Left colon (tissue), 2 donors: ENCODE measurements at regions not wholly inside any gene's neighbourhood (a gene's known extent, or its start where the extent isn't known, plus 50 kb on each side); places are given as distances from the start of the nearest gene placed in this dataset.

Experiments
- ATAC-seq: fragments of 200-7000 bp; cut with Tn5 transposase; one replicate; pipeline ENCODE4 v1.9.1; 2020; ENCODE audit warnings: mild to moderate bottlenecking, moderate library complexity
- DNase-seq, 2 donors: peaks; one replicate each; pipeline ENCODE4 v3.0.0-alpha.2; 2020
- intact Hi-C, 2 donors: fragments of 100-400 bp; cut with DNase I in 1 of 2; cut with micrococcal nuclease in 1 of 2; formaldehyde crosslinking; loops; one replicate each; pipeline versions ENCODE4 v1.11.2 to v1.14.0; 2022; cut with DNase I, micrococcal nuclease
- donor health status: DM: no; HTN: no; CAD: no.
- donor health status: DM: yes; HTN: yes; CAD: no.

DNA sequence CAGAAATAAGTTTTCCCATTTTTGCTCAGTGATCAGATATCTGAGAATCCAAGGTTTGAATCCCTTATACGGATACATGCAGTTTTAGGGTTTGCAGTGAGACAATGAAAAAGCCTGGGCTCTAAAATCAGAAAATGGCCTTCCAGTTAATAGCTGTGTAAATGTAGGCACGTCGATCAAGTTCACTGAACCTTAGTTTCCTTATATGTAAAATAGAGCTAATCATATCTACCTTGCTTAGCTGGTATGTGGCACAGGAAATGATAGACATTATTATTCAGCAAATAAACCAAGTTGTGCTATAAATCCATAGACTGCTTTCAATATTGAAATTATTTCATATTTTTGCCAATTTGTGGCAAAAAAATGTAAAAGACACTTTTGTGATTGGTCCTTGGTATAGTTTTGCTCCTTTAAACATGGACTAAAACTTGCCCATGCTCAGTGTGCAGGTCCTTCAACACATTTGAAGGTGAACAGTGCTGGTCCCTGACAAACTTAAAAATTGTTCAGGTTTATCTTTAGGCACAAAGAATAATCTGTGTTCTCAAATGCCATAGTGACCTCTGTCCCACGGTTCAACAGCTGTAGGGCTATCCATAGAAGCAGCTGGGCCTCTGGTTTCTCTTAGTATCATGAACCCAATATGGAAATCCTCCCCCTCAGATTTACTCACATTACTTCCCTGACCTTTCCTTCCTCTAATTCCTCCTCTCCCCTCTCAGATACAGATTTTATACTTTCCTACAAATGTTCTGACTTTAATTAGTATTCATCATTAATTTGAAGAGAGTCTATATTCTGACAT, 51.0 kb downstream of the CCDC54 start:
- ATAC-seq (no peak), DNase-seq (no peak)

DNA sequence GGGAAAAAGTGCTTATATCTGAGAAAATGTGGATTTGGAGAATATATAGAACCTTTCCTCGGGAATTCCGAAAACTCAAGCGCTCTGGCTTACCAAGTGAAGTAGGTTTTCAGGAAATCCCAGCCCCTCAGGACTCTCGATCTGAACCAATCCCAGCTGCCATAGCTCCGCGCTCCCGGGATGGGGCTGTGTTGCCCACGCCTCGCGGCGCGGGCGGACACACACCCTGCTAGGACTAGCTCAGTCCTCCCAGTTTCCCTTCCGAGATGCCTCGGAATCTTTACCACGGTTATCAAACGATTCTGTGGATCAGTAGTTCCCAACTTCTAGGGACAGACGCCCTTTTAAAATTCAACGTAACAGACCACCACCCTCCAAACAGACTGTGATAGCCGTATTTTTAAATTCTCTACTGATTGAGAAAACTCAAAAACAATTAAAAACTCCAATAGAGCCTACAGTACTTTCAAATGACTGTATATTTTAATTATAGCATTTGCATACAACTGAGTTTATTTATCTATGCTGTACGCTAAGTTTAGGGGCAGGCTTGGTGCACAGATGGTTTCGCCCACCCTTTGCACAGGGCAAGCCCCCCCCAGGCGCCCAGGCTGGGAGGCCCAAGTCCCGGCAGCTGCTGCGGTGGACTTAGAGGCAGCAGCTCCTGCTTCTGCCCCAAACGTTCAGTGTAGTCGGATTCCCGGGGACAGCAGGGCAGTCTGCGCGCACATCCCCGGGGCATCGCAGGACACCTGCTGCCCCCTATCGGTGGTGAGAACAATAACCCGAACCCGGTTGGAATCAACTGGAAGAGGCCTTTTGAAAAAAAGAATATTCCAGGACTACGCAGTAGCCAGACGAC, 52.3 kb downstream of the CCDC54 start:
- intact Hi-C loops = loop anchor here in 1 of 2 donors (5.0 kb wide), 1 partner anchor 192 kb away; no protein-coding TSS in a partner anchor
- DNase-seq = peak; percentile 65 to 67
- ATAC-seq = peak; percentile 66

More for the DNA sequence above, 51.0 kb downstream of the CCDC54 start:
- intact Hi-C loops = no loop called here

DNA sequence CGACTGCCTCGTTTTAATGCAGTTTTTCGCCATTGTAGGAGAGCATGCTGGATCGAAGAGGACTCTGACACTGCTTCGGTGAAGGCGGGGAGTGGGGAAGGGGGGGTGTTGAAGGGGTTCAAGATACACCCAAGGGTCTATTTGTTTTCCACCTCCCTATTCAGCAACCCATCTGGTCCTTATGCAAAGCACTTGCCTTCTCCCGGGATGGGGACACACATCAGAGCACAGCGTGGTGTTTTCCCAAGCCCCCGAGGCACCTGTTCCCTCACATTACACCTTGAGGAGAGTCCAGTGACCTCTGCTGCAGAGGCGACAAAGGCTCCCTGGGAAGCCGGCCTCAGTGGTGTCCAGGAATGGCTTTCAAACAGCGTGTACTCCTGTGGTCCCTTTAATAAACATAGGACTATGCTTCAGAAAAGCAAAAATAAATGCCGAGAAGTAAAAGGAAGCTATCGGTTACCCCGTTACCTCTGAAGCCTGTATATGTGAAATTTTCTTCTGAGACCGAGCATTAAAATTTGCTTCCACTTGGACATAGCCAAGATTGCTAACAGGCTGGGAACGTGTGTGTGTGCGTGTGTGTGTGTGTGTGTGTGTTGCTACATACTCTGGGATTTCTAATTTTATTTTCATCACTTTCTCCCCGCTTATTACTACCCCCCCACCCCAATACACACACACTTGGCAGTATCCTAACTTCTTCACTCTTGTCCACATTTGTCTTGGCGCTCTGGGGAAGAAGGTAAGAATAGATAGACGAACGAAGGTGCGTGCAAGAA, 53.2 kb downstream of the CCDC54 start:
- ATAC-seq = no peak
- peak in 1 of 2 donors; percentile 23 for DNase-seq
- intact Hi-C loops = loop anchor here in 1 of 2 donors (5.0 kb wide), 1 partner anchor 193 kb away; no protein-coding TSS in a partner anchor

DNA sequence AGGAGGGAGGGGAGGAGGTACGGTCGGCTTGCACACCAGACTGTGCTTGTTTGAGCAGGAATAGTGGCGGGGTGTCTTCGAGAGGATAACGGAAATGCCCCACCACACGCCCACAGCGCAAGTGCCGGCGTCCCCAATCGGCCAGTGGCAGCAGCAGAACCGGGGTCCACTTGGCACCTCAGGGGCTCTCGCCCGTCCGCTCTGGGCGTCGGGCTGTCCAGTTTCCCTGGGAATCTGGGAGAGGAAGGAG, 53.7 kb downstream of the CCDC54 start:
- intact Hi-C loops = loop anchor here in 1 of 2 donors (5.0 kb wide), 1 partner anchor 194 kb away; no protein-coding TSS in a partner anchor
- ATAC-seq = peak; percentile 17
- peak in 1 of 2 donors; percentile 48 for DNase-seq

DNA sequence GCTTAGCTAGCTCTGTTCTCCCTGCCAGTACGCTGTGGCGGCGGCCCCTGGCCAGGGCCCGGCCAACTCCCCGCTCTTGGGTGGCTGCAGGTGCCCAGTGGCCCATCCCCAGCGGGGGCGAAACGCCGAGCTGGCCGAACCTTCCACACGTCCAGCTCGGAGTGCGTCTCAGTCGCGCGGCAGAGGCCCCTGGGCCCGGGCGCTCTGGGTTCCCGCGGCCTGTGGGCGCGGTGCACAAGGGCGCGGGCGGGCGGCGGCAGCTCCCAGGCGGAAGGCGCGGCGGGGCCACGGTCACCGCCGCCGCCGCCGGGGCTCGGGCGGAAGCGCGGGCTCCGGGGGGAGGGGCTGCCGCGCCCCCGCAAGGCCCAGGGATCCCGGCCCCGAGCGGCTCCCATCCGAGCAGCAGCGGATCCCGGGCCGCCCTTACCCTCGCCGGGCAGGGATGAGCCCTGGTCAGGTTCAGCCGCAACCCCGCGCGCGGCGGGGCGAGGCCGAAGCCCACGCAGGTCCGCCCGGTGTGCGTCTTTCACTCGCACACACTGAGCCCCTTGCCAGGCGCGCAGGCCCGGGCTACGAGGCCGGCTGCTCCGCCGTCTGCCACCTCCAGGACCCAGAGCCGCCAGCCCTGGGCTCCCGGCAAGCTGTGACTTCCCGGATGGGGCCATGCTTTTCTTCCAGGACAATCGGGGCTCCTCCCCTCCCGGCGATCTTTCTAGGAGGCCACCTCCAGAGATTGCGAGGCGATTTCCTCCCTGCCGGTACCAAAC, 54.2 kb downstream of the CCDC54 start:
- DNase-seq (peak; percentile 57 to 74), ATAC-seq (peak; percentile 85)
- intact Hi-C loops = loop anchor here in 1 of 2 donors (5.0 kb wide), 1 partner anchor 194 kb away; no protein-coding TSS in a partner anchor

DNA sequence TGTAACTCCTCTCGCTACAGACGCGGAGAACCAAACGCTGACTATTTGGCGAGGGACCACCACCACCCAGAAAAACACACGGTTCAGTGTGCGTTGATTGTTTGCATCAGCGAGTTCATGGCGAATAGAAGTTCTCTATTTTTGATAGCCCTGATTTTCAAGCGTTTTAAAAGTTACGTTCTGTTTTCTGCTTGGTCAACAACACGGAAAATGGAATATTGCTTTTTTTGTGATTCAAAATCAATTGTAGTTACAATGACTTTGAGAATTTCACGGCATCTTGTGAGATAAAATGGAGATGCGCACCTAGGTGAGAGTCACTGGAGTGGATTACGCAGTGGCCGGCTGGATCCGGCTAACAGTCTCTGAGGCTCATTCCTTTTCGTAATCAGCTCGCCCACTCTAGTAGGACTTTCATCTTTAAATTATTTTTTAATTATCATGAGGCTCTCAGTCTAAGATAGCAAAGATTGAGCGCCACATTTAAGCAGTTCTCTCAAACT, 54.8 kb downstream of the CCDC54 start:
- DNase-seq (peak in 1 of 2 donors; percentile 23), ATAC-seq (peak; percentile 21)
- intact Hi-C loops = loop anchor here in 1 of 2 donors (5.0 kb wide), 1 partner anchor 195 kb away; no protein-coding TSS in a partner anchor

DNA sequence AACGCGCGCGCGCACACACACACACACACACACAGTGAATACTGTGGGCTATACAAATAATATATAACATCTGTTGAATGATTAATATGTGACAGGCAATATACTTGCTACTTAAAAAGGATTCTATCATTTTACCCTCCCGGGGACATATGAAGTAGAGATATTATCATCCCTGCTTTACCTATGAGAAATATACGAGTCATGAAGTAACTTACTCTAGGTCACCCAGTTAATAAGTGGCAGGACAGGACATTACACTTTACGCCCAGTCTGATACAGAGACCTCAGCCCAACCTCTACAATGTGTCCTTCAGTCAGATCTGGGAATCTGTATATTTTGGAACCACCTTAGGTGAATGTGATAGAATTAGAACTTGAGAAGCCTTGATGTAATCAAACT, 55.4 kb downstream of the CCDC54 start:
- no peak for ATAC-seq
- intact Hi-C loops = loop anchor here in 1 of 2 donors (5.0 kb wide), 1 partner anchor 195 kb away; no protein-coding TSS in a partner anchor
- DNase-seq = no peak

DNA sequence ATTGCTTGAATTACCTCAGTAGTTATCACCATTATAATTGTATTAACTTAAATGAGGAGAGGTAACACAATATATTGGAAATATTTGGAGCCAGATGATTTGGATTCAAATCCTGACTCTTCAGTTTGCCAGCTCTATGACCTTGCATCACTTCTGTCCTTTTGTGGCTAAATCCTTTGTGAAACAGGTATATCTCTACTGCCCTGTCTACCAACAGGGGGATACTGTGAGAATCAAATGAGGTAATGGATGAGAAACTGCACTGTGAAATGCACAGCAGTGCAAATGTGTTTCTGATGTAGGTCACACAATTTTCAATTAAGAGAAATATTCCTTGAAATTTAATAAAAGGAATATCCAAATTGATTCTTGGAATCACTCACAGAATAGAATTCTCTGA, 58.8 kb downstream of the CCDC54 start:
- intact Hi-C loops = no loop called here
- ATAC-seq = no peak
- DNase-seq = no peak

DNA sequence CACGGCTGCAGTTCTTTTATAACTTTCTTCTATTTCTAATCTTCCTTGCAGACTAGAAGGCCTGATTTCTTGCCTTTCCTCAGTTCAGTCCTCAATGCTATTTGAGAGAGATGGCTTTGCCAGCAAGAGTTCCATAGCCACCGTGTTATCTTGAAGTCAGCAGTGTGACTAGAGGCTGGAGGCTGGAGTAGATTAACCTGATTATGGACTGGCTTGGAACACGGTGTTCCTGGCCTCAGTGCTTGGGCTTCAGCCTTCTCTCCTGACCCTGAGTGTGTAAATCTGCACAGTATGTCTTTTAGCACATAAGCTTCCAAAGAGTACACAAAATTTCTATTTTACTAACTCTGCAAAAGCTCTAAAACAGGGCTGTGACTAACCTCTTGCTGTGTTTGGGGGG, 61.4 kb downstream of the CCDC54 start:
- ATAC-seq (no peak), DNase-seq (no peak)
- intact Hi-C loops = no loop called here

DNA sequence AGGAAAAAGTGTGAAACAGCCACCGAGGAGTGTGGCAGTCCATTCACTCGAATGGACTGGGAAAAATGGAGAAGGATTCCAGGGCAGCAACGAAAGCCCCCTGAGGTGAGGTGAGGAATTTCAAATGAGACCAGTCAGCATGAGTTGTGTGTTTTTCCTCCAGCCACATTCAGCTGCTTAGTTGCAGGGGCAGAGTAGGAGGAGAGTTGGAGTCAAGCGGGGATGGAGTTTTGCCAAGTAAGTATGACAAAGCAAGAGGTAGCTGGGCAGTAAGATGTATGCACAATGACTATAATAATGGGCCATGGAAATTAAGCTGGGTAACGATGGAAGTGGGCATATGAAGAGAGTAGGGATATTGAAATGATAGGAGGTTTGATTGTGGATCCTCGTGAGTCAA, 64.4 kb downstream of the CCDC54 start:
- DNase-seq (no peak), ATAC-seq (no peak)
- intact Hi-C loops = no loop called here

DNA sequence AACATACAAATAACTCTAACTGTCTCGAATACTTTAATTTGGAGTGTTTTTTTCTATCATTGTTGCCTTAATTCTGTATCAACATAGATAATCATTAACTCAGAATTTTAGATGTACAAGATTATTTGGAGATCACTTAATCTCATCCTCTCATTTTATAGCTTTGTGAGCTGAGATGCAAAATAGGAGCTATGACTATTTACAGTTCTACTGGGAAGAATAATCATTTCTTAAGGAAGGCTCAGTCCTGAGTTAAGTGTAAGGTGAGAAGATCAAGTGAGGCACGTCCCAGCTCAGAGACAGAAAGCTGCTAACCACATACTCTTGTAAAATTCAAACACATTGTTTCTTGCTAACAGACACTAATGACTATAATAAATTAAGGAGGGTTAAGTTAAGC, 66.2 kb downstream of the CCDC54 start:
- ATAC-seq (no peak), DNase-seq (no peak)
- intact Hi-C loops = no loop called here

DNA sequence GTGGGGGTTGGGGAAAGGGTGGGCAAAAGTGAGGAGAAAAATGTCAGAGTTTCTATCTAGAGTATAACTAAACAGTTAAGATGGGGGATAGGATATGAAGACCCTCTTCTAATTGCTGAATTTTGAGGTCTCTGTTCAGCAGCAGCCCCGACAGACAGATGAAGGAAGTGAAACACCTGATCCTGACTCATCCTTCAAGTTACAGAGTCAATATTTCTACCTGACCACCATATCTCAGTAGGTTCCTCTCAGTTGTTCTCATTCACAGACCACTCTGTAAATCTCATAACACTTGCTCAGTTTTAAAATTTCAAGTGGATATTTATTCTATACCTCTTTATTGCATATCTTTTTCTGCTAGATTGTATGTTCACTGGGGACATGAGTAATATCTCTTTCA, 69.5 kb downstream of the CCDC54 start:
- DNase-seq (no peak), ATAC-seq (no peak)
- intact Hi-C loops = no loop called here

DNA sequence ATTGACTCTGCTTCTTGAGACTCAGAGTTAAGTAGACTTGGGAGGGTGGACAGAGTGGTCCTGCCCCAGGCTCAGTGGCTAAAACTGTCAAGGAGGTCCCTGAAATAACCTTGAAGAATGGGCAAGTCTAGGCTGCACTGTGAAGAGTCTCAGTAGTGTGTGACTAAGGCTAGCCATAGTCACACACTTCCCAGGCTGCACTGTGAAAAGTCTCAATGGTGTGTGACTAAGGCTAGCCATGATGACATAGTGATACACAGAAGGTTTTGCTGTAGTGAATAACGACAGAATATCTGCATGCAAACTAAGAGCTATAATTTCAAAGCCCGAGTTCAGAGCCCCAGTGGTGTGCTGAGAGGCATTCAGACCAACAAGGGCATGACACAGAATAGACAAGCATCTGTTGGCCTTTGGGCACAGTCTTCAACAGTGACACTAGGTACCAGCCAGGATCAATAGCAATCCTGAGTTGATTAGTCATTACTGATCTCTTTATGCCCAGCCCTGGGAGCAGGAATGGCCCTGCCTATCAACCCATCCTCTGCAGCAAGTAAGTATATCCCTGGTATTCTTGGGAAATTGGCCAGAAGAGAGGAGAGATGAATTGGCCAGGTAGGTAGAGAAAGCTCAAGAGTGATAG, 72.4 kb upstream of the BBX start:
- no peak for ATAC-seq
- DNase-seq = no peak
- intact Hi-C loops = no loop called here

DNA sequence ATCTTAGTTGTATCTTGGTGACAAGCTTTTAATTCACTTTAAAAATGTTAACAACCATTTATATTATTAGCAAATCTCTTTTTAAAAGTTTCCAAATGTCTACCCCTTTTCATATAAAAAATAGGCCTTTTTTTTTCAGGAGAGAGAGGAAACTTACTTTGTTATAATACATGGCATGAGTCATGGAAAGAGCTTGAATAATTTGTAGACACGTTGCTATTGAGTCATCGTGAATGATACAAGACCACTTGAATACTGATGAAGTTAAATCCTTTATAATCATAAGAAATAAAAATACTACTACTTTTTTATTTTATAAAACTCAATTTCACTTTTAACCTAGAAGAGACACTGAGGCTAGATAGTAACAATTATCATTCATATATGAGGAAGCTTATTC, 70.3 kb upstream of the BBX start:
- ATAC-seq (no peak), DNase-seq (no peak)
- intact Hi-C loops = no loop called here

DNA sequence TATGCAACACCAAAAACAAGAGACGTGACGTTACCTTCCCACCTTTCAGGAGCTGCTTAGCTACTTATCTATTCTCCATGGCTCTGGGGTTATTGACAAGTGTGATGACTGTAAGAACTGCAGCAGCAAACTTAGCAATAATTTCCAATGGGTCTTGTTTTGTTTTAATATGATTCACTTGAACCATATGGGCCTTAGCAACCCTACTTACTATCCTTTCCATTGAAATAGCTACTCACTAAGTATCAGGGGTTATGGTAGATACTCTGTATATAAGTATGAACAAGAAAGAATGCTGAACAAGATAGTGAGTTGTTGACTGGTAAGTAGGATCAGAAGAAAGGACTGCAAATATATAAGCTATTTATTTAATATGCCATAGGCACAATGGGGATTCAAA, 69.3 kb upstream of the BBX start:
- DNase-seq (no peak), ATAC-seq (no peak)
- intact Hi-C loops = no loop called here

DNA sequence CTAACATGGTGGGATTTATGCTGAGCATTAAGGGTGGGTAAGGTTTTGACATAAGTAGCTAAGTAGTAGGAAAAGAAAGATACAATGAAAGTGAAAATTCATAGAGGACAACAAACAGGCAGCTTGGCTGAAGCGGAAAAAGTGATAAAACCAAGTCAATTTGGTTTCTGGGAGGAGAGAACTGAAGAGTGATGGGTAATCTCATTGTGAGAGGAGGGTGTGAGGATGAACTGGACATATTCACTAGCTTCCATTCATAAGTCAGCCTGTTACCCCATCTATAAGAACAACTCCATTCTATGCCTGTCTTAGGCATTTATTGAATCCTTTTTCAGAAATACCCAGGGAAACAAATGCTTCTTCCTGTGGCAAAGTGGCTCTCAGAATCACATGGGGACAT, 67.1 kb upstream of the BBX start:
- ATAC-seq = no peak
- intact Hi-C loops = no loop called here
- DNase-seq = no peak

DNA sequence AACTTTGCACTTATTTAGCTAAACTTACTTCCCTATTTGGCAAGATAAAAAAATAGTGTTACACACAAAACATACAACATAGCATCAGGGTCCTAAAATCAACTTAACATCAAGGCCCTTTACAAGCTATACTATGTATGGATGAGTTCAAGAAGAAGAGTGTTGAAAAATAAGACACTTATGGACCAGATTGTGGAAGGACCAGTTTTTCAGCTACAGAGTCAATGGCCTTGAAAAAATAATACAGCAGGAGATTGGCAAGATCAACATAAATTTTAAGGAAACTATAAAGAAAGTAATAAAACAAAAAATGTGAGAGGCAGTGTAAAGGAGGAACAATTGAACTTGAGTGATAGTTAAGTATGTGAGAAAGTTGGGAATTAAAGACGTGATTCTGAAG, 66.3 kb upstream of the BBX start:
- ATAC-seq = no peak

DNA sequence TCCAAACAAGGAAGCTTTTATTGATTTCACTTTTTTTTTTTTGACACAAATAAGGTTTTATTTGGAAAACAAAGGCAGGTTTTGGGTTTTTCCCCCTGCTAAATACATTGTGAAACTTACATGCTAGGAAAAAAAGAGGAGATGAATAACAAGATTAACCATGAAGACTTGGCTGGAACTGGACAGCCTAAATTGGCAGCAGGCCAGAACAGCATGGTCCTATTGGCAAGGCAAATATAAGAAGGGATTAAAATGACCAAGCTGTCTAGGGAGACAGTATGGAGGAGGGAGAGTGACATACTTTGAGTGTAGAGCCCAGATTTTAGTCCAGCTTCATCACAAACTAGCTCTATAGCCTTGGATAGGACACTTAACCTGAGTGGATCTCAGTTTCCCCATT, 63.9 kb upstream of the BBX start:
- ATAC-seq = no peak
- no peak for DNase-seq
- intact Hi-C loops = no loop called here

More for the DNA sequence above, 66.3 kb upstream of the BBX start:
- intact Hi-C loops = no loop called here
- DNase-seq = no peak
